Keratinocyte (primary cell): ENCODE measurements at regions not wholly inside any gene's neighbourhood (a gene's known extent, or its start where the extent isn't known, plus 50 kb on each side); places are given as distances from the start of the nearest gene placed in this dataset.

Experiments used
- DNase-seq: peaks from one replicate; pipeline ENCODE4 v3.0.0-alpha.2; 2011; ENCODE audit warnings: low read depth, missing footprints, low spot score
- FAIRE-seq: peaks from 2 replicates; lab custom pipeline; 2011; peaks lifted over from hg19 to GRCh38; lab: Jason Lieb, UNC
- H2AFZ ChIP-seq: 2 replicates; pipeline ENCODE4 v1.6.0; 2012; ENCODE audit warnings: low read length, control low read depth, inconsistent platforms; ENCODE audit not compliant: control insufficient read depth
- H3K27ac ChIP-seq: 2 replicates; pipeline ENCODE4 v1.5.1; 2011; ENCODE audit warnings: low read length; ENCODE audit not compliant: control insufficient read depth, insufficient read depth
- H3K27me3 ChIP-seq: 3 replicates; pipeline ENCODE4 v1.6.0; 2011; ENCODE audit warnings: low read length; ENCODE audit not compliant: control insufficient read depth, insufficient read depth; ENCODE audit errors: extremely low read depth
- H3K36me3 ChIP-seq, 2 experiments: 2 replicates in 1 of 2; 3 replicates in 1 of 2; pipeline ENCODE4 v1.5.1; 2011; ENCODE audit warnings: low read length in 2 of 2, mild to moderate bottlenecking in 1 of 2; ENCODE audit not compliant: control insufficient read depth in 2 of 2, insufficient read depth in 2 of 2; ENCODE audit errors: extremely low read depth in 1 of 2
- H3K4me1 ChIP-seq: 3 replicates; pipeline ENCODE4 v1.5.1; 2011; ENCODE audit warnings: low read length; ENCODE audit not compliant: control insufficient read depth, insufficient read depth; ENCODE audit errors: extremely low read depth
- H3K4me2 ChIP-seq: 3 replicates; pipeline ENCODE4 v1.6.0; 2011; ENCODE audit warnings: low read depth, low read length; ENCODE audit not compliant: control insufficient read depth, insufficient read depth; ENCODE audit errors: extremely low read depth
- H3K4me3 ChIP-seq, 3 experiments: fragments of 200-600 bp in 1 of 3; sonication (generic) in 1 of 3; 2 replicates in 2 of 3; 3 replicates in 1 of 3; pipeline ENCODE4 v1.5.1; 2011 to 2016; ENCODE audit warnings: low read length in 3 of 3, mild to moderate bottlenecking in 3 of 3, control low read depth in 2 of 3, inconsistent platforms in 1 of 3, low read depth in 1 of 3, mixed read lengths in 1 of 3, mixed run types in 1 of 3, moderate library complexity in 1 of 3; ENCODE audit not compliant: control insufficient read depth in 2 of 3, insufficient read depth in 2 of 3; ENCODE audit errors: extremely low read depth in 1 of 3
- H3K79me2 ChIP-seq: 2 replicates; pipeline ENCODE4 v1.6.0; 2012; ENCODE audit warnings: low read length; ENCODE audit not compliant: control insufficient read depth, insufficient read depth
- H3K9ac ChIP-seq: 3 replicates; pipeline ENCODE4 v1.6.0; 2011; ENCODE audit warnings: low read length; ENCODE audit not compliant: control insufficient read depth, insufficient read depth; ENCODE audit errors: extremely low read depth
- H3K9me1 ChIP-seq: 3 replicates; pipeline ENCODE4 v1.6.0; 2011; ENCODE audit warnings: low read length; ENCODE audit not compliant: control insufficient read depth, insufficient read depth; ENCODE audit errors: extremely low read depth
- H3K9me3 ChIP-seq: 2 replicates; pipeline ENCODE4 v1.5.1; 2012; ENCODE audit warnings: low read depth, low read length; ENCODE audit not compliant: control insufficient read depth
- H4K20me1 ChIP-seq: 3 replicates; pipeline ENCODE4 v1.6.0; 2011; ENCODE audit warnings: low read length; ENCODE audit not compliant: control insufficient read depth, insufficient read depth; ENCODE audit errors: extremely low read depth
- CTCF ChIP-seq, 3 experiments: IDR thresholded peaks in 1 of 3; conservative IDR thresholded peaks in 1 of 3; optimal IDR thresholded peaks in 1 of 3; 2 replicates in 2 of 3; 3 replicates in 1 of 3; pipeline versions ENCODE3 to v1.5.1; 2011; ENCODE audit warnings: low read length in 3 of 3, mild to moderate bottlenecking in 3 of 3, moderate library complexity in 2 of 3, control low read depth in 1 of 3, inconsistent platforms in 1 of 3; ENCODE audit not compliant: insufficient read depth in 2 of 3; ENCODE audit errors: extremely low read depth in 1 of 3
- EZH2 ChIP-seq: IDR thresholded peaks from one replicate; pipeline ENCODE4 v1.6.1; 2012; ENCODE audit warnings: inconsistent platforms, mild to moderate bottlenecking, low read length, moderate library complexity
- dilution Hi-C: fragments of 300-500 bp; cut with MboI; formaldehyde crosslinking; loops from one replicate; pipeline ENCODE4 v1.7.0; 2020; ENCODE audit warnings: low sequenced_read_pairs; ENCODE audit not compliant: extremely low pct_ligation_motif_present

GRCh38 chr9:36778682-36779081 is 206.0 kb downstream of the MELK start:
- no peak for TF ChIP-seq EZH2
- TF ChIP-seq CTCF (optimal IDR thresholded peaks at IDR 0.05 in 1 of 3, IDR thresholded peaks at IDR 0.05 in 1 of 3, conservative IDR thresholded peaks at IDR 0.05 in 1 of 3; ENCODE audit: extremely low read depth in 1 of 3, insufficient read depth in 2 of 3, low read length in 3 of 3): no peak
- no peak for DNase-seq
- Histone ChIP-seq H3K79me2 (no peaks in the 10 kb centered on the region), H3K36me3 (no peaks in the 10 kb centered on the region), H3K27ac (no peak overlapping the region), H3K9ac (no peak overlapping the region), H3K4me3 (no peak overlapping the region), H3K9me1 (no peaks in the 10 kb centered on the region), H2AFZ (no peak overlapping the region), H3K27me3 (peaks cover 32% of the 10 kb centered on the region), H3K9me3 (no peaks in the 10 kb centered on the region), H4K20me1 (no peaks in the 10 kb centered on the region), H3K4me1 (no peaks in the 10 kb centered on the region), H3K4me2 (no peak overlapping the region)
- no peak for FAIRE-seq
- dilution Hi-C loops: no loop called here

DNA sequence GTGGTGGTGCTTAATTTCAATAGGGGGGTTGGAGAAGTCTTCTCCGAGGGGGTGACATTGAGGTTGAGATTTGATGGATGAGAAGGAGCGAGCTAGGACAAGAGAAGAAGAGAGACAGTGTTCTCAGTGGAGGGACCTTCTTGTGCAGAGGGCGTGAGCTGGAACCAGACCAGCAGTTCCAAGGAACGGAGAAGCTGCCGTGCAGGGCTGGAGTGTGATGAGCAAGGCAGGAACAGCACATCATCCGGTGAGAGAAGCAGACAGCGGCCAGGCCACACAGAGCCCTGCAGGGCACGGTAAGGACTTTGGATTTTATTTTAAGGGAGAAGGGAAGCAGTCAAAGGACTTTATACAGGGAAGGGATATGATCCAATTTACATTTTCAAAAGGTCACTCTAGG is 206.9 kb downstream of the MELK start:
- H3K27ac ChIP-seq: no peak overlapping the region
- no peak overlapping the region for H3K9ac ChIP-seq
- no peaks in the 10 kb centered on the region for H3K9me3 ChIP-seq
- H3K4me1 ChIP-seq: no peaks in the 10 kb centered on the region
- dilution Hi-C loops: no loop called here
- H3K36me3 ChIP-seq: no peaks in the 10 kb centered on the region
- peaks cover 31% of the 10 kb centered on the region for H3K27me3 ChIP-seq
- DNase-seq (no peak), FAIRE-seq (no peak)
- H2AFZ ChIP-seq: no peak overlapping the region
- TF ChIP-seq CTCF (optimal IDR thresholded peaks at IDR 0.05 in 1 of 3, IDR thresholded peaks at IDR 0.05 in 1 of 3, conservative IDR thresholded peaks at IDR 0.05 in 1 of 3; ENCODE audit: extremely low read depth in 1 of 3, insufficient read depth in 2 of 3, low read length in 3 of 3) (no peak), EZH2 (no peak)
- no peak overlapping the region for H3K4me3 ChIP-seq
- H3K4me2 ChIP-seq: no peak overlapping the region
- H4K20me1 ChIP-seq: no peaks in the 10 kb centered on the region
- H3K79me2 ChIP-seq: no peaks in the 10 kb centered on the region
- H3K9me1 ChIP-seq: no peaks in the 10 kb centered on the region
